Spleen (tissue), 7 donors: ENCODE measurements at regions not wholly inside any gene's neighbourhood (a gene's known extent, or its start where the extent isn't known, plus 50 kb on each side); places are given as distances from the start of the nearest gene placed in this dataset.

Source experiments
- POLR2AphosphoS5 ChIP-seq, 3 donors: sonication (generic); formaldehyde crosslinking; IDR thresholded peaks; one replicate each; pipeline ENCODE4 v1.5.1; 2017; ENCODE audit warnings: antibody characterized with exemption in 3 of 3
- TF ChIP-seq, protein P1 (sequence below), 11 experiments: fragments of 200-600 bp in 7 of 11; fragments of 450-650 bp in 4 of 11; sonication (generic) in 4 of 11; IDR thresholded peaks in 8 of 11; conservative IDR thresholded peaks in 3 of 11; 1 replicate in 7 of 11; 2 replicates in 4 of 11; pipeline versions ENCODE4 v1.4.0 to v1.8.0; 2016 to 2021; ENCODE audit warnings: antibody characterized with exemption in 11 of 11, inconsistent platforms in 4 of 11, mild to moderate bottlenecking in 1 of 11
- donor health status: DM: no; HTN: no; CAD: no; lungs with moderate emphysema.
- donor health status: DM: no; HTN: no; CAD: no.
- donor health status: DM: no; HTN: no; CAD: no.

DNA sequence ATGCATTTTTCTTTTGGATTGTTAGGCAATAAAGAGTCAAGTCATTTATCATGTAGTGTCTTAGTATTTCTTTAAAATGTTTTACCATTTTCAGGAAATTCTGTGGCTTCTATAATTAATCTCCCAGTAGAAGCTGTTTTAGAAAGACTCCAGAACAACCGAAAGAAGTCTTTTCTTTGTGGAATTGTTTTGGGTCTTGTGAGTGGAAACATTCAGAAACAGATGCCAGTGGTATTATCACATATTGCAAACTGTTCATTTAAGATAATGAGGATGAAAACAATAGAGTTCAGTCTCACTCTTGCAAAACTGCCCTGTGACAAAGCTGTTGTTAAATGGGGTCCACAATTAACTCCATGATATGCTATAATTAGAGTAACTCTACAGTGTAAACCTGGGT lies 211.2 kb upstream of the KIT start:
- no peak for TF ChIP-seq POLR2AphosphoS5 (IDR thresholded peaks at IDR 0.05)
- TF ChIP-seq, protein P1, sequence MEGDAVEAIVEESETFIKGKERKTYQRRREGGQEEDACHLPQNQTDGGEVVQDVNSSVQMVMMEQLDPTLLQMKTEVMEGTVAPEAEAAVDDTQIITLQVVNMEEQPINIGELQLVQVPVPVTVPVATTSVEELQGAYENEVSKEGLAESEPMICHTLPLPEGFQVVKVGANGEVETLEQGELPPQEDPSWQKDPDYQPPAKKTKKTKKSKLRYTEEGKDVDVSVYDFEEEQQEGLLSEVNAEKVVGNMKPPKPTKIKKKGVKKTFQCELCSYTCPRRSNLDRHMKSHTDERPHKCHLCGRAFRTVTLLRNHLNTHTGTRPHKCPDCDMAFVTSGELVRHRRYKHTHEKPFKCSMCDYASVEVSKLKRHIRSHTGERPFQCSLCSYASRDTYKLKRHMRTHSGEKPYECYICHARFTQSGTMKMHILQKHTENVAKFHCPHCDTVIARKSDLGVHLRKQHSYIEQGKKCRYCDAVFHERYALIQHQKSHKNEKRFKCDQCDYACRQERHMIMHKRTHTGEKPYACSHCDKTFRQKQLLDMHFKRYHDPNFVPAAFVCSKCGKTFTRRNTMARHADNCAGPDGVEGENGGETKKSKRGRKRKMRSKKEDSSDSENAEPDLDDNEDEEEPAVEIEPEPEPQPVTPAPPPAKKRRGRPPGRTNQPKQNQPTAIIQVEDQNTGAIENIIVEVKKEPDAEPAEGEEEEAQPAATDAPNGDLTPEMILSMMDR (IDR thresholded peaks at IDR 0.05 in 8 of 11, conservative IDR thresholded peaks at IDR 0.05 in 3 of 11): no peak
